ENCODE measurements at regions not wholly inside any gene's neighbourhood (a gene's known extent, or its start where the extent isn't known, plus 50 kb on each side); places are given as distances from the start of the nearest gene placed in this dataset.

- DNase-seq, result no peak
- Histone ChIP-seq H3K4me3 (ENCODE audit: low read depth, low read length) (no peak overlapping the region), H3K36me3 (replicated peaks) (no peaks in the 10 kb centered on the region), H3K27ac (no peak overlapping the region), H3K27me3 (replicated peaks) (no peaks in the 10 kb centered on the region)
- in situ Hi-C loops (cut with HindIII; ENCODE audit: low pct_ligation_motif_present, low sequenced_read_pairs), result no loop called here
- no peak for TF ChIP-seq CTCF (IDR thresholded peaks at IDR 0.05; ENCODE audit: low read depth, low read length, missing control alignments)
Observed at GRCh38 chr14:94944636-94945258, 174.8 kb upstream of the GSC start.

GRCh38 chr14:94942601-94943000 lies 172.7 kb upstream of the GSC start:
- TF ChIP-seq CTCF (IDR thresholded peaks at IDR 0.05; ENCODE audit: low read depth, low read length, missing control alignments), result no peak
- Histone ChIP-seq H3K27ac (no peak overlapping the region), H3K27me3 (replicated peaks) (no peaks in the 10 kb centered on the region), H3K36me3 (replicated peaks) (no peaks in the 10 kb centered on the region), H3K4me3 (ENCODE audit: low read depth, low read length) (no peak overlapping the region)
- in situ Hi-C loops (cut with HindIII; ENCODE audit: low pct_ligation_motif_present, low sequenced_read_pairs), result no loop called here
- no peak for DNase-seq

- no peaks in the 10 kb centered on the region for H3K36me3 ChIP-seq (replicated peaks)
- in situ Hi-C loops (cut with HindIII; ENCODE audit: low pct_ligation_motif_present, low sequenced_read_pairs), result no loop called here
- no peak for TF ChIP-seq CTCF (IDR thresholded peaks at IDR 0.05; ENCODE audit: low read depth, low read length, missing control alignments)
- H3K27ac ChIP-seq, result no peak overlapping the region
- H3K4me3 ChIP-seq (ENCODE audit: low read depth, low read length), result no peak overlapping the region
- peaks cover 7% of the 10 kb centered on the region for H3K27me3 ChIP-seq (replicated peaks)
- DNase-seq, result no peak
Observed at GRCh38 chr14:94941311-94941710, 171.4 kb upstream of the GSC start.

- no peak for TF ChIP-seq CTCF (IDR thresholded peaks at IDR 0.05; ENCODE audit: low read depth, low read length, missing control alignments)
- Histone ChIP-seq H3K36me3 (replicated peaks) (no peaks in the 10 kb centered on the region), H3K4me3 (ENCODE audit: low read depth, low read length) (no peak overlapping the region), H3K27me3 (replicated peaks) (peaks cover 7% of the 10 kb centered on the region), H3K27ac (no peak overlapping the region)
- in situ Hi-C loops (cut with HindIII; ENCODE audit: low pct_ligation_motif_present, low sequenced_read_pairs), result no loop called here
- DNase-seq, result no peak
Observed at GRCh38 chr14:94940263-94940993, 170.5 kb upstream of the GSC start.

DNA sequence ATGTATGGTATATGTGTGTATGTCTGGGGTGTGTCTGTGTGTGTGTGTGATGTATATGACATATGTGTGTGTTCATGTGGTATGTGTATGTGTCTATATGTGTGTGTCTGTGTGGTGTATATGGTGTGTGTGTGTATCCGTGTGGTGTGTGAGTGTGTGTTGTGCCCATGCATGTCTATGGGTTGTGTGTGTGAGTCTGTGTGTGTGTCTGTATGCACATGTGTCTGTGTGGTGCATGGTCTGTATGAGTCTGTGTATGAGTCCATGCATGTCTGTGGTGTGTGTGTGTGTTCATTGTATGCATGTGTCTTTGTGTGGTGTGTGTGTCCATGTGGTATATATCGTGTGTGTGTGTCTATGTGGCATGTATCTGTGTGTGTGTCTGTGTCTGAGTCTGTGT lies 168.1 kb upstream of the GSC start:
- in situ Hi-C loops (cut with HindIII; ENCODE audit: low pct_ligation_motif_present, low sequenced_read_pairs), result no loop called here
- Histone ChIP-seq H3K27me3 (replicated peaks) (peaks cover 7% of the 10 kb centered on the region), H3K36me3 (replicated peaks) (no peaks in the 10 kb centered on the region), H3K27ac (no peak overlapping the region), H3K4me3 (ENCODE audit: low read depth, low read length) (no peak overlapping the region)
- DNase-seq, result no peak
- TF ChIP-seq CTCF (IDR thresholded peaks at IDR 0.05; ENCODE audit: low read depth, low read length, missing control alignments), result no peak

All from brain microvascular endothelial cell (primary cell).